Glutamatergic neuron (in vitro differentiated cells): ENCODE measurements at regions not wholly inside any gene's neighbourhood (a gene's known extent, or its start where the extent isn't known, plus 50 kb on each side); places are given as distances from the start of the nearest gene placed in this dataset.

Experiments used
- DNase-seq: peaks from one replicate; pipeline ENCODE4 v3.0.0; 2022
- H3K27ac Mint-ChIP-seq: one replicate; pipeline ENCODE4 v1.8.0; 2020; ENCODE audit warnings: mild to moderate bottlenecking, mixed read lengths, inconsistent platforms; ENCODE audit not compliant: unreplicated experiment
- H3K27me3 Mint-ChIP-seq: one replicate; pipeline ENCODE4 v1.8.0; 2020; ENCODE audit warnings: mild to moderate bottlenecking, moderate library complexity, mixed read lengths, inconsistent platforms; ENCODE audit not compliant: unreplicated experiment
- H3K36me3 Mint-ChIP-seq: one replicate; pipeline ENCODE4 v1.8.0; 2020; ENCODE audit warnings: mild to moderate bottlenecking, mixed read lengths, inconsistent platforms; ENCODE audit not compliant: unreplicated experiment
- H3K4me1 Mint-ChIP-seq: one replicate; pipeline ENCODE4 v1.8.0; 2020; ENCODE audit warnings: mild to moderate bottlenecking, low read depth, mixed read lengths, inconsistent platforms; ENCODE audit not compliant: unreplicated experiment
- H3K4me3 Mint-ChIP-seq: one replicate; pipeline ENCODE4 v1.8.0; 2020; ENCODE audit warnings: mild to moderate bottlenecking, mixed read lengths, inconsistent platforms; ENCODE audit not compliant: unreplicated experiment
- H3K9me3 Mint-ChIP-seq: one replicate; pipeline ENCODE4 v1.8.0; 2020; ENCODE audit warnings: mild to moderate bottlenecking, moderate library complexity, mixed read lengths, inconsistent platforms; ENCODE audit not compliant: unreplicated experiment
- CTCF ChIP-seq: fragments of 200-600 bp; sonication (generic); IDR thresholded peaks from one replicate; pipeline ENCODE4 v1.5.0; 2021; ENCODE audit not compliant: partially characterized antibody, unreplicated experiment

DNA sequence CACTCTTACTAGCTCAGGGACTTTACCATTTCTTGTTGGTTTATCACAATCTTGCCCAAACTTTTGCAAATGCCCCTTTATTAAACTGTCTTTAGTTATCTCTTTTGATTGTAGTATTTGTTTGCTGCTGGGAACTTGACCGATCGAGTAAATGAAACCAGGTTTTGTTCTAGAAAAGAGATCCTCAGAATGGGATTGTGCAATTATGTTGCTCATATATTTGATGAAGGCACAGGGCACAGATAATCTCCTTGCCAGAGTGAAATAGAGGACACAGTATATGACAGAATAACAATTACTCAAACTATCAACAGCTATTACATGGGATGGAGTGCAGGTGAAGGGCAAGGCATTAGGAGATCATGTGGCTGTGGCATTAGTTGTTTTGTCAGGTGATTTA, 216.6 kb upstream of the RASGRP1 start:
- Mint-ChIP-seq H3K36me3 (no peaks in the 10 kb centered on the region), H3K4me3 (no peak overlapping the region), H3K27ac (no peak overlapping the region), H3K4me1 (no peaks in the 10 kb centered on the region), H3K27me3 (no peaks in the 10 kb centered on the region), H3K9me3 (peaks cover 2% of the 10 kb centered on the region)
- TF ChIP-seq CTCF, result no peak
- DNase-seq, result no peak

DNA sequence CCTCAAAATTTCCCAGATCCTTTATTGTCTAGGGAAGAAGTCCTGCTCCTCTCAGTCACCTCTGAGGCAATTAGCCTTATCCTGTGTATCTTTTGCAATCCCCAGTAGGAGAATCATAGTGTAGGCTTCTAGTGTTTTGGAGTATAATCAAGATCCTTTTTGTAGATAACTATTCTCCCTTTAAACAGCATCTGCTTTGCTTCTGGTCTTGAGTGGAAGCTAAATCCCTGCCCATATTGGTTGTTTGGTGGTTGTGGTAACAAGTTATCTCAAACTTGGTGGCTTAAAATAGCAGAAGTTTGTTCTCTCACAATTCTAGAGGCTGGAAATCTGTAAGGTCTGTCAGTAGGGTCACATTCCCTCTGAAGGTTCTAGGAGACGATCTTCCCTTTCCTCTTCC, 217.5 kb upstream of the RASGRP1 start:
- H3K4me1 Mint-ChIP-seq, result no peaks in the 10 kb centered on the region
- no peak overlapping the region for H3K4me3 Mint-ChIP-seq

GRCh38 chr15:38788918-38789317, 224.3 kb upstream of the RASGRP1 start:
- Mint-ChIP-seq H3K4me1 (no peaks in the 10 kb centered on the region), H3K27me3 (no peaks in the 10 kb centered on the region), H3K9me3 (no peaks in the 10 kb centered on the region), H3K36me3 (no peaks in the 10 kb centered on the region), H3K27ac (no peak overlapping the region), H3K4me3 (no peak overlapping the region)
- TF ChIP-seq CTCF, result no peak
- no peak for DNase-seq

More for the DNA sequence above, 217.5 kb upstream of the RASGRP1 start:
- H3K27me3 Mint-ChIP-seq, result no peaks in the 10 kb centered on the region
- DNase-seq, result no peak
- H3K36me3 Mint-ChIP-seq, result no peaks in the 10 kb centered on the region
- no peak for TF ChIP-seq CTCF
- H3K27ac Mint-ChIP-seq, result no peak overlapping the region
- peaks cover 2% of the 10 kb centered on the region for H3K9me3 Mint-ChIP-seq

DNA sequence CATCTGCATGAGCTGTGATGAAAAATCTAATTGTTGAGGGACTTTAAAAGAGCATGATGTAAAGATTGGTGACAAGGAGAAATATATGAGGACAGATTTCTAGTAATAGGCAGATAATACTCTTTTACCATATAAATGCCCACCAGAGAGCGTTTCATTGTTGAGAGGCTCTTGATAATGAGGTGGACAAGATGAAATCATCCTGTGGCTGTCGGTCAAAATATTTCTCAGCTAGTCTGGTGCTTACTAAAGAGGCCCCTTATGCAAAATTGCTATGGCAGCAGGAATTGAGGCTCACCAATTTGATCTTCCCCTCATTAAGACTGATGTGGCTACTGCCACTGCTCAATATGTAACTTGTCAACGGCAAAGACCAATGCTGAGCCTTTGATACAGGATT, 225.0 kb upstream of the RASGRP1 start:
- no peaks in the 10 kb centered on the region for H3K4me1 Mint-ChIP-seq
- DNase-seq, result no peak
- H3K4me3 Mint-ChIP-seq, result no peak overlapping the region
- no peak overlapping the region for H3K27ac Mint-ChIP-seq
- no peak for TF ChIP-seq CTCF
- no peaks in the 10 kb centered on the region for H3K36me3 Mint-ChIP-seq
- H3K9me3 Mint-ChIP-seq, result no peaks in the 10 kb centered on the region
- no peaks in the 10 kb centered on the region for H3K27me3 Mint-ChIP-seq

DNA sequence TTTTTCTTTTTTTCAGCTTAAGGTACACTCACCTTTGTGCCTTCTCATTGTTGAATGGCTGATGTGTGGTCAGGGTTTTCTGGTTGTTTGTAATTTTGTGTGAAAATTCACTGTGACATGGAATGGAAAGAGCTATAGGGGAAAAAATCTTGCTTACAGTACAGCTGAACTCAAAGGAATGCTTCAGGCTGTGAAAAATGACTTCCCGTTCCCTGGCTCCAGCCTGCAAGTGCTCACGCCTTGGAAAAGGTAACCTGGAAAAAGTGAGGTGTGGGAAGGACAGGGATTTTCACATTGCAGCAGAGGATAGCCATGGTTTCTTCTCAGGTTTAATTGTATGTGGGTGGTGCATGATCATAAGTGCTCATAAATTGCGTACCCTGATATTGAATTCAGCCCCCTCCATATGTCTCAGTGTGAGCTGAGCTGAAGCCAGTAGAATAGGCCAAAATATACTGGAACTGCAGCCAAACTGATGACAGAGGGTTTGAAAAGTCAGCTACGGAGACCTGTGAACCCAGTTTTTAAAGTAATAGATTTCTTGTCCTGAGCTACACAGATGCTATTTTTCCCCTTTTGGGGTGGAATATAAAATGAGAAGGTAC, 228.7 kb upstream of the RASGRP1 start:
- Mint-ChIP-seq H3K9me3 (no peaks in the 10 kb centered on the region), H3K36me3 (no peaks in the 10 kb centered on the region), H3K4me1 (no peaks in the 10 kb centered on the region), H3K27me3 (no peaks in the 10 kb centered on the region), H3K4me3 (no peak overlapping the region), H3K27ac (no peak overlapping the region)
- no peak for DNase-seq
- TF ChIP-seq CTCF, result no peak
